Tibial artery (tissue), 4 donors: ENCODE measurements at regions not wholly inside any gene's neighbourhood (a gene's known extent, or its start where the extent isn't known, plus 50 kb on each side); places are given as distances from the start of the nearest gene placed in this dataset.

Source experiments
- DNase-seq, 2 donors: peaks; one replicate each; pipeline ENCODE4 v3.0.0-alpha.2; 2019
- H3K27ac ChIP-seq, 2 donors: fragments of 200-600 bp; sonication (generic) in 1 of 2; 1 replicate in 1 of 2; 2 replicates in 1 of 2; pipeline ENCODE4 v1.5.1; 2018 to 2019; ENCODE audit warnings: mild to moderate bottlenecking in 1 of 2
- H3K27me3 ChIP-seq, 2 donors: fragments of 200-600 bp; sonication (generic) in 1 of 2; one replicate each; pipeline versions ENCODE4 v1.5.1 to v1.6.0; 2016 to 2019
- H3K36me3 ChIP-seq, 3 donors: fragments of 200-600 bp; sonication (generic) in 2 of 3; one replicate each; pipeline ENCODE4 v1.5.1; 2016 to 2019; ENCODE audit warnings: mild to moderate bottlenecking in 2 of 3
- H3K4me1 ChIP-seq, 4 donors: fragments of 200-600 bp; sonication (generic) in 2 of 4; 1 replicate in 3 of 4; 2 replicates in 1 of 4; pipeline ENCODE4 v1.5.1; 2016 to 2019
- H3K4me3 ChIP-seq, 2 donors: fragments of 200-600 bp; sonication (generic) in 1 of 2; 1 replicate in 1 of 2; 2 replicates in 1 of 2; pipeline ENCODE4 v1.5.1; 2018 to 2019; ENCODE audit warnings: mild to moderate bottlenecking in 2 of 2
- H3K9me3 ChIP-seq, 3 donors: fragments of 200-600 bp; sonication (generic) in 1 of 3; one replicate each; pipeline ENCODE4 v1.5.1; 2016 to 2019
- CTCF ChIP-seq, 2 experiments: fragments of 200-600 bp in 1 of 2; fragments of 450-650 bp in 1 of 2; IDR thresholded peaks; one replicate each; pipeline ENCODE4 v1.5.1; 2017 to 2019; ENCODE audit warnings: antibody characterized with exemption in 2 of 2, mild to moderate bottlenecking in 1 of 2, moderate library complexity in 1 of 2
- intact Hi-C: fragments of 100-400 bp; cut with DNase I; formaldehyde crosslinking; loops from one replicate; pipeline ENCODE4 v1.15.0; 2023; ENCODE audit warnings: low total_unique reads

GRCh38 chr12:128120035-128120434 lies 146.9 kb upstream of the TMEM132C start:
- TF ChIP-seq CTCF (IDR thresholded peaks at IDR 0.05) = no peak
- Histone ChIP-seq H3K9me3 (no peaks in the 10 kb centered on the region), H3K4me3 (no peak overlapping the region), H3K27me3 (no peaks in the 10 kb centered on the region), H3K36me3 (no peaks in the 10 kb centered on the region), H3K27ac (no peak overlapping the region), H3K4me1 (peaks cover 0 to 4% (median 0%) of the 10 kb centered on the region in 4 donors)
- DNase-seq = no peak
- intact Hi-C loops = no loop called here

GRCh38 chr12:128121424-128121823 lies 145.5 kb upstream of the TMEM132C start:
- intact Hi-C loops = no loop called here
- no peak for DNase-seq
- Histone ChIP-seq H3K27me3 (no peaks in the 10 kb centered on the region), H3K4me1 (peaks cover 0 to 4% (median 0%) of the 10 kb centered on the region in 4 donors), H3K9me3 (no peaks in the 10 kb centered on the region), H3K4me3 (no peak overlapping the region), H3K27ac (no peak overlapping the region), H3K36me3 (no peaks in the 10 kb centered on the region)
- TF ChIP-seq CTCF (IDR thresholded peaks at IDR 0.05) = no peak

- intact Hi-C loops = no loop called here
- Histone ChIP-seq H3K36me3 (no peaks in the 10 kb centered on the region), H3K27ac (no peak overlapping the region), H3K9me3 (no peaks in the 10 kb centered on the region), H3K4me3 (no peak overlapping the region), H3K27me3 (no peaks in the 10 kb centered on the region), H3K4me1 (peaks cover 0 to 4% (median 0%) of the 10 kb centered on the region in 4 donors)
- no peak for TF ChIP-seq CTCF (IDR thresholded peaks at IDR 0.05)
- DNase-seq = no peak
These were observed 143.9 kb upstream of the TMEM132C start for GRCh38 chr12:128123096-128123495.

GRCh38 chr12:128131955-128132354 lies 135.0 kb upstream of the TMEM132C start:
- H3K9me3 ChIP-seq = no peaks in the 10 kb centered on the region
- H3K27ac ChIP-seq = no peak overlapping the region
- no peak overlapping the region for H3K4me3 ChIP-seq
- H3K4me1 ChIP-seq = no peaks in the 10 kb centered on the region
- intact Hi-C loops = no loop called here
- DNase-seq = no peak
- TF ChIP-seq CTCF (IDR thresholded peaks at IDR 0.05) = no peak
- no peaks in the 10 kb centered on the region for H3K27me3 ChIP-seq
- H3K36me3 ChIP-seq = no peaks in the 10 kb centered on the region

- H3K27ac ChIP-seq = no peak overlapping the region
- intact Hi-C loops = no loop called here
- H3K4me3 ChIP-seq = no peak overlapping the region
- no peak for TF ChIP-seq CTCF (IDR thresholded peaks at IDR 0.05)
- no peaks in the 10 kb centered on the region for H3K36me3 ChIP-seq
- H3K4me1 ChIP-seq = peaks cover 0 to 3% (median 0%) of the 10 kb centered on the region in 4 donors
- DNase-seq = no peak
- no peaks in the 10 kb centered on the region for H3K9me3 ChIP-seq
- H3K27me3 ChIP-seq = no peaks in the 10 kb centered on the region
These were observed 133.5 kb upstream of the TMEM132C start for GRCh38 chr12:128133321-128134073.
